K562 (cell line): ENCODE measurements at regions not wholly inside any gene's neighbourhood (a gene's known extent, or its start where the extent isn't known, plus 50 kb on each side); places are given as distances from the start of the nearest gene placed in this dataset.

ENCODE experiments used
- ATAC-seq: fragments of 200-7000 bp; cut with Tn5 transposase; 3 replicates; pipeline ENCODE4 v1.9.1; 2020; ENCODE audit warnings: moderate library complexity
- BruUV-seq: library from RNA; stranded (reverse); fragments of 400-500 nt; replicated peaks from 2 replicates; lab custom pipeline; 2021; lab: Mats Ljungman, UMichigan
- CTCF ChIA-PET: fragments of 300-600 bp; formaldehyde crosslinking; extraction: SDS; loops from one replicate; lab custom pipeline; 2021; ENCODE audit warnings: low intra/inter-chr PET ratio; lab: Yijun Ruan, JAX
- POLR2A ChIA-PET: fragments of 300-600, 350-650 bp; sonication (Branson Sonifier 250); formaldehyde crosslinking; extraction: SDS; loops from one replicate; lab custom pipeline; 2021; ENCODE audit warnings: antibody characterized with exemption, inconsistent platforms; lab: Yijun Ruan, JAX
- DNase-seq, 4 experiments: peaks; one replicate each; pipeline versions ENCODE4 v3.0.0 to v3.0.0-alpha.2; 2011 to 2018; ENCODE audit warnings: low spot score in 3 of 4, mixed read lengths in 3 of 4; ENCODE audit errors: extremely low read depth in 1 of 4
- FAIRE-seq: peaks from 2 replicates; lab custom pipeline; 2011; peaks lifted over from hg19 to GRCh38; lab: Jason Lieb, UNC
- H2AFZ ChIP-seq: 2 replicates; pipeline ENCODE4 v1.6.0; 2011; ENCODE audit warnings: low read depth, low read length, control low read depth, inconsistent platforms
- H3K27ac ChIP-seq: fragments of 200-600 bp; 3 replicates; pipeline ENCODE4 v1.8.0; 2011; ENCODE audit warnings: low read depth, mild to moderate bottlenecking, control low read depth, inconsistent platforms, low read length, moderate library complexity, mixed read lengths; ENCODE audit errors: extremely low read depth
- H3K27me3 ChIP-seq, 2 experiments: fragments of 300-600 bp in 1 of 2; 2 replicates in 1 of 2; 3 replicates in 1 of 2; pipeline versions ENCODE4 v1.6.0 to v1.8.0; 2011; ENCODE audit warnings: inconsistent platforms in 2 of 2, low read length in 2 of 2, mild to moderate bottlenecking in 1 of 2, mixed read lengths in 1 of 2, moderate library complexity in 1 of 2; ENCODE audit not compliant: control insufficient read depth in 2 of 2, insufficient read depth in 2 of 2
- H3K36me3 ChIP-seq: fragments of 300-600 bp; 3 replicates; pipeline ENCODE4 v1.8.0; 2011; ENCODE audit warnings: mild to moderate bottlenecking, low read length, inconsistent platforms; ENCODE audit not compliant: control insufficient read depth, insufficient read depth
- H3K4me1 ChIP-seq, 2 experiments: fragments of 200-600 bp in 1 of 2; replicated peaks in 1 of 2; 2 replicates in 1 of 2; 3 replicates in 1 of 2; pipeline versions ENCODE4 v1.5.1 to v1.8.0; 2011; ENCODE audit warnings: inconsistent platforms in 2 of 2, low read length in 2 of 2, mild to moderate bottlenecking in 1 of 2, mixed read lengths in 1 of 2, moderate library complexity in 1 of 2; ENCODE audit not compliant: control insufficient read depth in 2 of 2, insufficient read depth in 2 of 2
- H3K4me2 ChIP-seq: 2 replicates; pipeline ENCODE4 v1.6.1; 2011; ENCODE audit warnings: low read length, control low read depth, inconsistent platforms, mixed read lengths; ENCODE audit not compliant: insufficient read depth
- H3K4me3 ChIP-seq: fragments of 200-600 bp; sonication (generic), shearing (Covaris generic); 2 replicates; pipeline ENCODE4 v1.5.1; 2016; ENCODE audit warnings: control low read depth, inconsistent platforms
- H3K79me2 ChIP-seq: fragments of 200-600 bp; 3 replicates; pipeline ENCODE4 v1.8.0; 2011; ENCODE audit warnings: low read length, inconsistent platforms; ENCODE audit not compliant: control insufficient read depth, insufficient read depth
- H3K9ac ChIP-seq, 2 experiments: 2 replicates each; pipeline versions ENCODE4 v1.6.0 to v1.6.1; 2011; ENCODE audit warnings: low read depth in 2 of 2, low read length in 2 of 2, control low read depth in 1 of 2, inconsistent platforms in 1 of 2, mild to moderate bottlenecking in 1 of 2, mixed read lengths in 1 of 2; ENCODE audit not compliant: insufficient read depth in 1 of 2
- H3K9me1 ChIP-seq: one replicate; pipeline ENCODE4 v1.6.0; 2011; ENCODE audit warnings: inconsistent platforms, mild to moderate bottlenecking, low read length, moderate library complexity; ENCODE audit not compliant: control insufficient read depth, insufficient read depth
- H3K9me3 ChIP-seq: replicated peaks from 2 replicates; pipeline ENCODE4 v1.5.1; 2011; ENCODE audit warnings: low read depth, low read length, inconsistent platforms; ENCODE audit not compliant: control insufficient read depth, insufficient read depth
- H4K20me1 ChIP-seq: replicated peaks from 2 replicates; pipeline ENCODE4 v1.6.1; 2011; ENCODE audit warnings: low read length, inconsistent platforms, mixed read lengths; ENCODE audit not compliant: control insufficient read depth, insufficient read depth
- ARID2 ChIP-seq: fragments of 450-650 bp; IDR thresholded peaks from 2 replicates; pipeline ENCODE4 v1.6.1; 2017; ENCODE audit warnings: antibody characterized with exemption, mild to moderate bottlenecking
- KAT2B ChIP-seq: IDR thresholded peaks from one replicate; pipeline ENCODE4 v1.6.1; 2012; ENCODE audit warnings: low read depth, mild to moderate bottlenecking, control low read depth, inconsistent platforms, low read length, moderate library complexity
- MAFK ChIP-seq: IDR thresholded peaks from 2 replicates; pipeline ENCODE4 v1.6.1; 2011; ENCODE audit warnings: low read length, improper control_type of control experiment
- NFXL1 ChIP-seq: fragments of 450-650 bp; formaldehyde crosslinking; IDR thresholded peaks from 2 replicates; pipeline ENCODE4 v1.4.0; 2021; ENCODE audit warnings: mild to moderate bottlenecking
- RB1 ChIP-seq: fragments of 450-650 bp; IDR thresholded peaks from 2 replicates; pipeline ENCODE4 v1.6.1; 2017; ENCODE audit warnings: low read depth, mild to moderate bottlenecking
- RBM25 ChIP-seq: fragments of 200-400 bp; formaldehyde crosslinking; IDR thresholded peaks from 2 replicates; pipeline ENCODE4 v1.6.1; 2018; ENCODE audit warnings: low read length, low read depth, moderate library complexity; ENCODE audit not compliant: severe bottlenecking
- RFX7 ChIP-seq: fragments of 250-450 bp; sonication (Bioruptor Pico); IDR thresholded peaks from 2 replicates; pipeline ENCODE4 v1.5.1; 2021; ENCODE audit warnings: mild to moderate bottlenecking
- TEAD2 ChIP-seq: fragments of 450-650 bp; IDR thresholded peaks from 2 replicates; pipeline ENCODE4 v1.6.1; 2016; ENCODE audit warnings: missing genetic modification characterization, control low read depth, missing compliant biosample characterization
- ZNF282 ChIP-seq: sonication (generic); formaldehyde crosslinking; IDR thresholded peaks from 2 replicates; pipeline ENCODE4 v1.8.1; 2023; ENCODE audit warnings: missing genetic modification reagents
- WGBS: fragments of 100-300 bp; shearing (Covaris generic); methylation state at CpG from one replicate; pipeline ENCODE4 v1.1.6; 2016; ENCODE audit warnings: low coverage, mixed read lengths; ENCODE audit not compliant: insufficient coverage; ENCODE audit errors: missing lambda C conversion rate; 5-methylcytosine and 5-hydroxymethylcytosine counted together
- in situ Hi-C: fragments of 300-500 bp; cut with MboI; formaldehyde crosslinking; loops from 4 replicates; pipeline ENCODE4 v1.15.0; 2018; ENCODE audit warnings: inconsistent platforms, mixed read lengths
- intact Hi-C: fragments of 100-400 bp; cut with micrococcal nuclease; formaldehyde crosslinking; loops from 2 replicates; pipeline ENCODE4 v1.14.2; 2022
- TF ChIP-seq, protein P1 (sequence below): fragments of 250-450 bp; sonication (Bioruptor Pico); IDR thresholded peaks from 2 replicates; pipeline ENCODE4 v1.4.0; 2020
- TF ChIP-seq, protein P2 (sequence below), 2 experiments: IDR thresholded peaks; 2 replicates each; pipeline ENCODE4 v1.6.1; 2011; ENCODE audit warnings: borderline replicate concordance in 1 of 2, control low read depth in 1 of 2, low read depth in 1 of 2, low read length in 1 of 2, mild to moderate bottlenecking in 1 of 2, mixed read lengths in 1 of 2, moderate library complexity in 1 of 2; ENCODE audit not compliant: insufficient read depth in 1 of 2, insufficient read length in 1 of 2, poor library complexity in 1 of 2, severe bottlenecking in 1 of 2; ENCODE audit errors: extremely low read depth in 1 of 2
- TF ChIP-seq, protein P3 (sequence below): fragments of 450-650 bp; conservative IDR thresholded peaks from 2 replicates; pipeline ENCODE4 v1.6.1; 2016; ENCODE audit warnings: missing genetic modification characterization, low read depth, mild to moderate bottlenecking, control low read depth, missing compliant biosample characterization
- TF ChIP-seq, protein P4 (sequence below): fragments of 250-450 bp; sonication (Bioruptor Pico); IDR thresholded peaks from 2 replicates; pipeline ENCODE4 v1.4.0; 2020; ENCODE audit warnings: mild to moderate bottlenecking, moderate library complexity

DNA sequence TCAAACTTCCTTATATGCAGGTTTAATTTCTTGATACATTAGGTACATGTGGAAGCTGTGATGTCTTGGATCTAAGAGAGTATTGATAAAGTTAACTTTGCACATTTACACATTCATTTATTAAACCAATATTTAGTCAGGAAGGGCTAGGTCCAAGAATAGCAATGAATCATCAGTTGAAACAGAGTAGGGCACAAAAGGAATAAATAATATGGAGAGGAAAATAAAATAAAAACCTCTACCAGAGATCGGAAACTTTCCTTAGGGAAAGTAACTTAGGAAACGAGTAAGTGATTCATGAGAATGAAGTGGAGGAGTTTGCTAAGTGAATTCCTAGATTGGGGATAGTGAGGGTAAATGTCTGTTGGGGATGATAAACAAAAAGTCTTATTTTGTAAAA lies 259.4 kb upstream of the DACH1 start:
- H3K27me3 ChIP-seq: no peaks in the 10 kb centered on the region
- H3K79me2 ChIP-seq: no peaks in the 10 kb centered on the region
- no TSS peak for BruUV-seq
- DNase-seq (no peak), ATAC-seq (no peak), FAIRE-seq (no peak)
- no peak overlapping the region for H3K4me3 ChIP-seq
- in situ Hi-C loops (no loop called here), intact Hi-C loops (no loop called here)
- H3K4me1 ChIP-seq: no peaks in the 10 kb centered on the region
- no peaks in the 10 kb centered on the region for H3K36me3 ChIP-seq
- H3K27ac ChIP-seq: no peak overlapping the region
- H2AFZ ChIP-seq: no peak overlapping the region
- CTCF ChIA-PET: no interaction called here
- no peaks in the 10 kb centered on the region for H3K9me1 ChIP-seq
- POLR2A ChIA-PET: no interaction called here
- H3K9ac ChIP-seq: no peak overlapping the region
- H4K20me1 ChIP-seq: no peaks in the 10 kb centered on the region
- 0% methylated on average over 2 of the region's 2 CpGs for WGBS
- no peak overlapping the region for H3K4me2 ChIP-seq
- no peaks in the 10 kb centered on the region for H3K9me3 ChIP-seq
- TF ChIP-seq, protein P1, sequence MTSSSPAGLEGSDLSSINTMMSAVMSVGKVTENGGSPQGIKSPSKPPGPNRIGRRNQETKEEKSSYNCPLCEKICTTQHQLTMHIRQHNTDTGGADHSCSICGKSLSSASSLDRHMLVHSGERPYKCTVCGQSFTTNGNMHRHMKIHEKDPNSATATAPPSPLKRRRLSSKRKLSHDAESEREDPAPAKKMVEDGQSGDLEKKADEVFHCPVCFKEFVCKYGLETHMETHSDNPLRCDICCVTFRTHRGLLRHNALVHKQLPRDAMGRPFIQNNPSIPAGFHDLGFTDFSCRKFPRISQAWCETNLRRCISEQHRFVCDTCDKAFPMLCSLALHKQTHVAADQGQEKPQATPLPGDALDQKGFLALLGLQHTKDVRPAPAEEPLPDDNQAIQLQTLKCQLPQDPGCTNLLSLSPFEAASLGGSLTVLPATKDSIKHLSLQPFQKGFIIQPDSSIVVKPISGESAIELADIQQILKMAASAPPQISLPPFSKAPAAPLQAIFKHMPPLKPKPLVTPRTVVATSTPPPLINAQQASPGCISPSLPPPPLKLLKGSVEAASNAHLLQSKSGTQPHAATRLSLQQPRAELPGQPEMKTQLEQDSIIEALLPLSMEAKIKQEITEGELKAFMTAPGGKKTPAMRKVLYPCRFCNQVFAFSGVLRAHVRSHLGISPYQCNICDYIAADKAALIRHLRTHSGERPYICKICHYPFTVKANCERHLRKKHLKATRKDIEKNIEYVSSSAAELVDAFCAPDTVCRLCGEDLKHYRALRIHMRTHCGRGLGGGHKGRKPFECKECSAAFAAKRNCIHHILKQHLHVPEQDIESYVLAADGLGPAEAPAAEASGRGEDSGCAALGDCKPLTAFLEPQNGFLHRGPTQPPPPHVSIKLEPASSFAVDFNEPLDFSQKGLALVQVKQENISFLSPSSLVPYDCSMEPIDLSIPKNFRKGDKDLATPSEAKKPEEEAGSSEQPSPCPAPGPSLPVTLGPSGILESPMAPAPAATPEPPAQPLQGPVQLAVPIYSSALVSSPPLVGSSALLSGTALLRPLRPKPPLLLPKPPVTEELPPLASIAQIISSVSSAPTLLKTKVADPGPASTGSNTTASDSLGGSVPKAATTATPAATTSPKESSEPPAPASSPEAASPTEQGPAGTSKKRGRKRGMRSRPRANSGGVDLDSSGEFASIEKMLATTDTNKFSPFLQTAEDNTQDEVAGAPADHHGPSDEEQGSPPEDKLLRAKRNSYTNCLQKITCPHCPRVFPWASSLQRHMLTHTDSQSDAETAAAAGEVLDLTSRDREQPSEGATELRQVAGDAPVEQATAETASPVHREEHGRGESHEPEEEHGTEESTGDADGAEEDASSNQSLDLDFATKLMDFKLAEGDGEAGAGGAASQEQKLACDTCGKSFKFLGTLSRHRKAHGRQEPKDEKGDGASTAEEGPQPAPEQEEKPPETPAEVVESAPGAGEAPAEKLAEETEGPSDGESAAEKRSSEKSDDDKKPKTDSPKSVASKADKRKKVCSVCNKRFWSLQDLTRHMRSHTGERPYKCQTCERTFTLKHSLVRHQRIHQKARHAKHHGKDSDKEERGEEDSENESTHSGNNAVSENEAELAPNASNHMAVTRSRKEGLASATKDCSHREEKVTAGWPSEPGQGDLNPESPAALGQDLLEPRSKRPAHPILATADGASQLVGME (CRISPR knock-in tag): no peak
- TF ChIP-seq, protein P2, sequence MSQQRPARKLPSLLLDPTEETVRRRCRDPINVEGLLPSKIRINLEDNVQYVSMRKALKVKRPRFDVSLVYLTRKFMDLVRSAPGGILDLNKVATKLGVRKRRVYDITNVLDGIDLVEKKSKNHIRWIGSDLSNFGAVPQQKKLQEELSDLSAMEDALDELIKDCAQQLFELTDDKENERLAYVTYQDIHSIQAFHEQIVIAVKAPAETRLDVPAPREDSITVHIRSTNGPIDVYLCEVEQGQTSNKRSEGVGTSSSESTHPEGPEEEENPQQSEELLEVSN (IDR thresholded peaks at IDR 0.05; ENCODE audit: borderline replicate concordance in 1 of 2, extremely low read depth in 1 of 2, insufficient read depth in 1 of 2, insufficient read length in 1 of 2, low read depth in 1 of 2, low read length in 1 of 2, poor library complexity in 1 of 2, severe bottlenecking in 1 of 2): no peak
- TF ChIP-seq MAFK: no peak
- no peak for TF ChIP-seq RBM25
- TF ChIP-seq RB1: no peak
- TF ChIP-seq, protein P3, sequence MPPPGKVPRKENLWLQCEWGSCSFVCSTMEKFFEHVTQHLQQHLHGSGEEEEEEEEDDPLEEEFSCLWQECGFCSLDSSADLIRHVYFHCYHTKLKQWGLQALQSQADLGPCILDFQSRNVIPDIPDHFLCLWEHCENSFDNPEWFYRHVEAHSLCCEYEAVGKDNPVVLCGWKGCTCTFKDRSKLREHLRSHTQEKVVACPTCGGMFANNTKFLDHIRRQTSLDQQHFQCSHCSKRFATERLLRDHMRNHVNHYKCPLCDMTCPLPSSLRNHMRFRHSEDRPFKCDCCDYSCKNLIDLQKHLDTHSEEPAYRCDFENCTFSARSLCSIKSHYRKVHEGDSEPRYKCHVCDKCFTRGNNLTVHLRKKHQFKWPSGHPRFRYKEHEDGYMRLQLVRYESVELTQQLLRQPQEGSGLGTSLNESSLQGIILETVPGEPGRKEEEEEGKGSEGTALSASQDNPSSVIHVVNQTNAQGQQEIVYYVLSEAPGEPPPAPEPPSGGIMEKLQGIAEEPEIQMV (tag): no peak
- no peak for TF ChIP-seq KAT2B
- no peak for TF ChIP-seq NFXL1 (CRISPR knock-in tag)
- no peak for TF ChIP-seq TEAD2 (tag)
- no peak for TF ChIP-seq RFX7 (CRISPR knock-in tag)
- TF ChIP-seq, protein P4, sequence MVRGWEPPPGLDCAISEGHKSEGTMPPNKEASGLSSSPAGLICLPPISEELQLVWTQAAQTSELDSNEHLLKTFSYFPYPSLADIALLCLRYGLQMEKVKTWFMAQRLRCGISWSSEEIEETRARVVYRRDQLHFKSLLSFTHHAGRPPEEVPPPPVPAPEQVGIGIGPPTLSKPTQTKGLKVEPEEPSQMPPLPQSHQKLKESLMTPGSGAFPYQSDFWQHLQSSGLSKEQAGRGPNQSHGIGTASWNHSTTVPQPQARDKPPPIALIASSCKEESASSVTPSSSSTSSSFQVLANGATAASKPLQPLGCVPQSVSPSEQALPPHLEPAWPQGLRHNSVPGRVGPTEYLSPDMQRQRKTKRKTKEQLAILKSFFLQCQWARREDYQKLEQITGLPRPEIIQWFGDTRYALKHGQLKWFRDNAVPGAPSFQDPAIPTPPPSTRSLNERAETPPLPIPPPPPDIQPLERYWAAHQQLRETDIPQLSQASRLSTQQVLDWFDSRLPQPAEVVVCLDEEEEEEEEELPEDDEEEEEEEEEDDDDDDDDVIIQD (CRISPR knock-in tag): no peak
- TF ChIP-seq ARID2: no peak
- TF ChIP-seq ZNF282 (CRISPR knock-in tag): no peak
